ENCODE measurements at regions not wholly inside any gene's neighbourhood (a gene's known extent, or its start where the extent isn't known, plus 50 kb on each side); places are given as distances from the start of the nearest gene placed in this dataset.

DNA sequence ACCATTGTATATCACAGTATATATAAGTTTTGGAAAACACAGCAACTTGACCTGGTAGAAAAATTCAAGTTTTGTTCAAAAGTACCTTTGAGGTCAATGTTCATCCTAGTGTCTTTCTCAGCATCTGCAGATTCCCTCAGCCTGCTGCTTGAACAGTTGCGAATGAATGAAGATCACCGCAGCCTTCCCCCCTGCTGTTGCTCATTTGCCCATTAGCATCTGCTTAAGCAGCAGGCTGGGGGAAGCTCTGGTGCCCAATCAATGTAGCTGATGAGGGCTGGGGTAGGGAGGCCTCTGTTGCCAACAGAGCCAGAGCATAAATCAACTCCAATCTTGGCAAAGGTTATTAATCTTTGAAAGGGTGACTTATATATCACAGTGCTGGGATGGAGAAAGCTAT lies 586.5 kb upstream of the PTPRD start:
- no peak for TF ChIP-seq CTCF (conservative IDR thresholded peaks at IDR 0.05; ENCODE audit: low read depth, low read length)
- H3K4me3 ChIP-seq (ENCODE audit: low read length) = no peak overlapping the region
- no peak for DNase-seq (ENCODE audit: low read depth)

- TF ChIP-seq CTCF (conservative IDR thresholded peaks at IDR 0.05; ENCODE audit: low read depth, low read length) = no peak
- no peak overlapping the region for H3K4me3 ChIP-seq (ENCODE audit: low read length)
- DNase-seq (ENCODE audit: low read depth) = no peak
Observed at GRCh38 chr9:11204521-11204920, 591.7 kb upstream of the PTPRD start.

DNA sequence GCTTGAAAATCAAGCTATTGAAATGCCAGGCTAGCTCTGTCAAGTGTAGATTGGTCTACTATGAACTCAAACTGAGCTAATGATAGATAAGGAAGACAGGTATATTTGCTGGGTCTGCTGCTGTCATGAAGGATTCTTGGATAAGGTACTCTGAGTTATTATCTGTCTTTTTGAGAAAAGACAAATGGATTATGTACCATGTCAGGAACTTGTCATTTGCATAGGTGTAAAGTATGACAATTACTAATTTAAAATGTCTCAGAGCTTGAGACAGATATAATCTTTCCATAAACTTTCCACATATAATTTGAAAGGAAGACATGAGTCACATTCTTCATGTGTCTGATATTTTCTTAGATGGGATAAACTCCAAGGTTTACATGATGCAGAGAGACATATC lies 594.1 kb upstream of the PTPRD start:
- DNase-seq (ENCODE audit: low read depth) = no peak
- no peak for TF ChIP-seq CTCF (conservative IDR thresholded peaks at IDR 0.05; ENCODE audit: low read depth, low read length)
- no peak overlapping the region for H3K4me3 ChIP-seq (ENCODE audit: low read length)

DNA sequence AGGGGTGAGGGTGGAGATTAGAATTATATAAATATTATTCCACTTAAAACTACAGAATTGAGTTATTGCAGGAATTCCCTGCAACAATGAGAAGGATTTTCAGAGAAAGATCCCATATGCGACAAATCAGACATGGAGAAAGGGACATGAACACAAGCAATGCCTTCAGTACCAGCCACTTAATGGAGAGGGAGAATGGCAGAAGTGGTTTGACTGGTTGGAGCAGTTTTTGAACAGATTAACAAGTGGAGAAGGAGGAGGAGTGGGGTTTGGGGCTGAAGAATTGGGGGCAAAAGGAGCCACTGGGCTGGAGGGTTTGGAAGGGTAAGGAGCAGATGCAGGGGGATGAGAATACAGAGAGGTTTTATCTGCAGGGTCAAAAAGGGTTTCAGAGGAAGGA lies 620.9 kb upstream of the PTPRD start:
- DNase-seq (ENCODE audit: low read depth) = no peak
- no peak for TF ChIP-seq CTCF (conservative IDR thresholded peaks at IDR 0.05; ENCODE audit: low read depth, low read length)

DNA sequence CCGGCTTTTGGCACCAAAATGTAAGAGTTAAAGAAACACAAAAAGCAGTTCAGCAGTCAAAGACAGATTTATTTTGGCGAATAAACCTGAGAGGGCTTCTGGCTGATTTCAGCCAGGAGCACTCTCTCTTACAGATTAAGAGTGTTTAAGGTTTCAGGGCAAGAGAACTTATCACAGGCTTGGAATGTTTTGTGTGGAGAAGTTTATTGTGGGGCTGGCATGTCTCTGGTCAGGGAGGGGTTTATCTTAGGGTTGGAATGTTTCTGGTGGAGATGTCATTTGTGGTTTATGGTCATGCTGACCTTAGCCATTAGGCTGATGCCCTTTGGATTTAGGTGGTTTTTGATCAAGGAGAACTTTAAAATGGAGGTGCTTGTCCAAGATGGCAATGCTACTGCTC lies 622.3 kb upstream of the PTPRD start:
- DNase-seq (ENCODE audit: low read depth) = no peak
- H3K4me3 ChIP-seq (ENCODE audit: low read length) = no peak overlapping the region
- TF ChIP-seq CTCF (conservative IDR thresholded peaks at IDR 0.05; ENCODE audit: low read depth, low read length) = no peak

More for the DNA sequence above, 620.9 kb upstream of the PTPRD start:
- H3K4me3 ChIP-seq (ENCODE audit: low read length) = no peak overlapping the region

- H3K4me3 ChIP-seq (ENCODE audit: low read length) = no peak overlapping the region
- no peak for TF ChIP-seq CTCF (conservative IDR thresholded peaks at IDR 0.05; ENCODE audit: low read depth, low read length)
- no peak for DNase-seq (ENCODE audit: low read depth)
Observed at GRCh38 chr9:11241779-11242178, 629.0 kb upstream of the PTPRD start.

DNA sequence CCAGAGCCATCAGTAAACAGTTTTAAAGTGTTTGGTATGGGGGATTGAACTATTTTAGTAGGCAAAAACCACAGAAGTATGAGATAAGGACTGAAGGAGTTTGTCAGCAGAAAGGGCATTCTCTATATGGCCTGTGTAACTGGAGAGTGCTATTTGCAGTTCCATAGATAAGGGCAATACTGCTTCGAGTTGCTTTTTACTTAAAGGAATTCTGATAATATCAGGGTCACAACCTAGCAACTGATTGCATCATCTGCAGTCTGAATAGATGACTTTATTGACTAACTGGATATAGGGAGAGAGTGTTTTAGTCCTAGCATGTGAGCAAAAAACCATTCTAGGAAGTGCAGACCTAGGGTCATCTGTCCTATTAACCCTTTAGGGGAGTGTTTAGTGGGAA lies 645.2 kb upstream of the PTPRD start:
- DNase-seq (ENCODE audit: low read depth) = no peak
- TF ChIP-seq CTCF (conservative IDR thresholded peaks at IDR 0.05; ENCODE audit: low read depth, low read length) = no peak
- H3K4me3 ChIP-seq (ENCODE audit: low read length) = no peak overlapping the region

Measured in retinal pigment epithelial cell (primary cell).